ENCODE measurements at regions not wholly inside any gene's neighbourhood (a gene's known extent, or its start where the extent isn't known, plus 50 kb on each side); places are given as distances from the start of the nearest gene placed in this dataset.

- POLR2A ChIA-PET (ENCODE audit: low non-redundant PET), result no interaction called here
- DNase-seq (ENCODE audit: low spot score), result no peak
- no peak overlapping the region for H3K27ac ChIP-seq
- TF ChIP-seq CTCF (conservative IDR thresholded peaks at IDR 0.05; ENCODE audit: low read depth), result no peak
- CTCF ChIA-PET, result no interaction called here
Observed at GRCh38 chr2:146321175-146321574, 1523.7 kb upstream of the ACVR2A start.

- CTCF ChIA-PET, result no interaction called here
Observed at GRCh38 chr2:146317959-146318358, 1526.9 kb upstream of the ACVR2A start.

GRCh38 chr2:146312899-146313298 is 1531.9 kb upstream of the ACVR2A start:
- ChIA-PET POLR2A (ENCODE audit: low non-redundant PET) (no interaction called here), CTCF (no interaction called here)
- H3K27ac ChIP-seq, result no peak overlapping the region
- DNase-seq (ENCODE audit: low spot score), result no peak
- peak; percentile 22; the same call in 1 of the 2 replicates for TF ChIP-seq CTCF (conservative IDR thresholded peaks at IDR 0.05; ENCODE audit: low read depth)

More at GRCh38 chr2:146317959-146318358, 1526.9 kb upstream of the ACVR2A start:
- POLR2A ChIA-PET (ENCODE audit: low non-redundant PET), result no interaction called here
- DNase-seq (ENCODE audit: low spot score), result no peak
- H3K27ac ChIP-seq, result no peak overlapping the region
- no peak for TF ChIP-seq CTCF (conservative IDR thresholded peaks at IDR 0.05; ENCODE audit: low read depth)

GRCh38 chr2:146305164-146305563 is 1539.7 kb upstream of the ACVR2A start:
- no peak overlapping the region for H3K27ac ChIP-seq
- no peak for TF ChIP-seq CTCF (conservative IDR thresholded peaks at IDR 0.05; ENCODE audit: low read depth)
- CTCF ChIA-PET, result no interaction called here
- POLR2A ChIA-PET (ENCODE audit: low non-redundant PET), result no interaction called here
- no peak for DNase-seq (ENCODE audit: low spot score)

GRCh38 chr2:146301287-146301686 is 1543.5 kb upstream of the ACVR2A start:
- ChIA-PET POLR2A (ENCODE audit: low non-redundant PET) (no interaction called here), CTCF (no interaction called here)
- no peak for DNase-seq (ENCODE audit: low spot score)
- no peak for TF ChIP-seq CTCF (conservative IDR thresholded peaks at IDR 0.05; ENCODE audit: low read depth)
- no peak overlapping the region for H3K27ac ChIP-seq

GRCh38 chr2:146295080-146295670 is 1549.7 kb upstream of the ACVR2A start:
- ChIA-PET CTCF (no interaction called here), POLR2A (ENCODE audit: low non-redundant PET) (no interaction called here)
- H3K27ac ChIP-seq, result no peak overlapping the region
- DNase-seq (ENCODE audit: low spot score), result no peak
- TF ChIP-seq CTCF (conservative IDR thresholded peaks at IDR 0.05; ENCODE audit: low read depth), result no peak

GRCh38 chr2:146287281-146287680 is 1557.5 kb upstream of the ACVR2A start:
- POLR2A ChIA-PET (ENCODE audit: low non-redundant PET), result no interaction called here
- TF ChIP-seq CTCF (conservative IDR thresholded peaks at IDR 0.05; ENCODE audit: low read depth), result no peak
- CTCF ChIA-PET, result no interaction called here
- DNase-seq (ENCODE audit: low spot score), result no peak
- H3K27ac ChIP-seq, result no peak overlapping the region
